GM12873 (cell line): ENCODE measurements at regions not wholly inside any gene's neighbourhood (a gene's known extent, or its start where the extent isn't known, plus 50 kb on each side); places are given as distances from the start of the nearest gene placed in this dataset.

Experiments
- TF ChIP-seq, protein P1 (sequence below): IDR thresholded peaks from 2 replicates; pipeline ENCODE4 v1.5.1; 2012; ENCODE audit warnings: low read depth, mild to moderate bottlenecking, moderate library complexity, low read length, control low read depth; ENCODE audit not compliant: insufficient read depth; ENCODE audit errors: missing control alignments

DNA sequence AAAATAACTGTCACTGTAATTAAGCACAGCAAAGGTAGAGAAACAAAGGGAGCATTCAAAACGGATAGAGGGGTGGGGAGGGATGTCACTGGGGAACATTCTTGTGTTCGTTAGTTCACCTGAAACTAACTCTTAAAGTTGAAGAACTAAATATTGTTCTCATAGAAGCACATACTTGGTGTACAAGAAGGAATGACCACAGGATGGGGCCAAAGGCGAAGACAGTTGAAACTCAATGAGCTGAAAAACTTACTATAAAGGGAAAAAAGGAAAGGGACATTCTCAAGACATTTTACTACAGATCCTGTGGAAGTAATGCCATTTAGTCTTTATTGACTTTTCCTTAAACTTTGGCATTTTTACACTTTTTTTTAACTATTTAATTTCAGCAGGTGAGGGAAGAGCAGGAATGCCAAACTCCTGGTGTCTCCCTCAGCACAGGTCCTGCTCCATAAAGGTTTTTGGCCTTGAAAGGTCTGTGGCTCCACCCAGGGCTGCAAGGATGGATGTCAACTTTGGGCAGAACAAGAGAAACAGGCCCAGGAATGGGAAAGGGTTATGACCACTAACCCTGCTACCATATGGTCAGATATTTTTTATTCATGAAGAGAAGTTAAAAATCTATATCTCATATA, 197.6 kb upstream of the RASA1 start:
- TF ChIP-seq, protein P1, sequence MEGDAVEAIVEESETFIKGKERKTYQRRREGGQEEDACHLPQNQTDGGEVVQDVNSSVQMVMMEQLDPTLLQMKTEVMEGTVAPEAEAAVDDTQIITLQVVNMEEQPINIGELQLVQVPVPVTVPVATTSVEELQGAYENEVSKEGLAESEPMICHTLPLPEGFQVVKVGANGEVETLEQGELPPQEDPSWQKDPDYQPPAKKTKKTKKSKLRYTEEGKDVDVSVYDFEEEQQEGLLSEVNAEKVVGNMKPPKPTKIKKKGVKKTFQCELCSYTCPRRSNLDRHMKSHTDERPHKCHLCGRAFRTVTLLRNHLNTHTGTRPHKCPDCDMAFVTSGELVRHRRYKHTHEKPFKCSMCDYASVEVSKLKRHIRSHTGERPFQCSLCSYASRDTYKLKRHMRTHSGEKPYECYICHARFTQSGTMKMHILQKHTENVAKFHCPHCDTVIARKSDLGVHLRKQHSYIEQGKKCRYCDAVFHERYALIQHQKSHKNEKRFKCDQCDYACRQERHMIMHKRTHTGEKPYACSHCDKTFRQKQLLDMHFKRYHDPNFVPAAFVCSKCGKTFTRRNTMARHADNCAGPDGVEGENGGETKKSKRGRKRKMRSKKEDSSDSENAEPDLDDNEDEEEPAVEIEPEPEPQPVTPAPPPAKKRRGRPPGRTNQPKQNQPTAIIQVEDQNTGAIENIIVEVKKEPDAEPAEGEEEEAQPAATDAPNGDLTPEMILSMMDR = peak; percentile 40

- TF ChIP-seq, protein P1 = no peak
Observed at GRCh38 chr5:87074072-87074471, 193.6 kb upstream of the RASA1 start.

DNA sequence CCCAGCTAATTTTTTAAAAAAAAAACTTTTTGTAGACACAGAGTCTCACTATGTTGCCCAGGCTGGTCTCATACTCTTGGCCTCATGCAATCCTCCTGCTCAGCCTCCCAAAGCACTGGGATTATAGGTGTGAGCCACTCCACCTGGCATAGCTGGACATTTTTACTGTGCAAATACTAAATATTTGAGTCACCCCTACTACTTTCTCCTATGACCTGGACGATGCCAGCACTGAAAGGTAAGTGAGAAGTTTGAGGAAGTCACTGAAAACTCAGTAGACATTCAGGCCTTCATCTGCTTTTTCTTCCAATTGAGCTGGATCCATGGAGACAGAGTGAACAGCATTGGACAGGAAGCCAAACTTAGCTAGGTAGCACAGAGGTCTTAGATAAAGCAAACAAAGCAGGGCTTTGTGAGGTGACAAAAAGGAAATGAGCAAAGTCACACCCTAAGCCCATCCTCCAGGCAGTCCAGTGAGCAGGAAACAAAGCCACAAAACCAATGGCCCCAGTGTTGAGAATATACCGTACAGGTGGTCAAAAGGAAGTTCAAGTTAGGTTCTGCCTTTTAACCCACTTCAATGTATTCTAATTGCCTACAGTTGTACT, 192.6 kb upstream of the RASA1 start:
- TF ChIP-seq, protein P1 = no peak

GRCh38 chr5:87076411-87076810, 191.3 kb upstream of the RASA1 start:
- TF ChIP-seq, protein P1 = no peak

DNA sequence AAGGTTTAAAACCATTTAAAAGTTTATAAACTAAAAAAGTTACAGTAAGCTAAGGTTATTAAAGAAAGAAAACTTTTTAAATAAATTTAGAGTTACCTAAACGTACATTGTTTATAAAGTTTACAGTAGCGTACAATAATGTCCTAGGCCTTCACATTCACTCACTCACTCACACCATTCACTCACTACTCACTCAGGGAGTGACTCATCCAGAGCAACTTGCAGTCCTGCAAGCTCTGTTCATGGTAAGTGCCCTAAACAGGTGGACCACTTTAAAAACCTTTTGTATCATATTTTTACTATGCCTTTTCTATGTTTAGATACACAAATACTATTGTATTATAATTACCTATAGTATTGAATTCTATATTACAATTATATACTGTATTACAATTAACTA, 190.8 kb upstream of the RASA1 start:
- TF ChIP-seq, protein P1 = no peak

GRCh38 chr5:87079219-87079618, 188.5 kb upstream of the RASA1 start:
- TF ChIP-seq, protein P1 = no peak

GRCh38 chr5:87081016-87081415, 186.7 kb upstream of the RASA1 start:
- TF ChIP-seq, protein P1 = no peak
